Psoas muscle (tissue), 7 donors: ENCODE measurements at regions not wholly inside any gene's neighbourhood (a gene's known extent, or its start where the extent isn't known, plus 50 kb on each side); places are given as distances from the start of the nearest gene placed in this dataset.

Experiments
- ATAC-seq, 4 donors: fragments of 200-7000 bp; cut with Tn5 transposase; one replicate each; pipeline ENCODE4 v1.9.1; 2020; ENCODE audit warnings: moderate library complexity in 3 of 4, mild to moderate bottlenecking in 2 of 4
- DNase-seq, 2 donors: peaks; one replicate each; pipeline ENCODE4 v3.0.0-alpha.2; 2020
- H3K27ac ChIP-seq: fragments of 200-600 bp; one replicate; pipeline ENCODE4 v1.8.0; 2022
- H3K27me3 ChIP-seq, 3 donors: fragments of 200-600 bp in 1 of 3; one replicate each; pipeline versions ENCODE4 v1.6.1 to v1.8.0; 2013 to 2022; ENCODE audit warnings: low read length in 2 of 3, mild to moderate bottlenecking in 2 of 3, moderate library complexity in 1 of 3; ENCODE audit not compliant: insufficient read depth in 3 of 3
- H3K36me3 ChIP-seq, 2 donors: fragments of 200-600 bp in 1 of 2; one replicate each; pipeline versions ENCODE4 v1.6.1 to v1.8.0; 2013 to 2022; ENCODE audit warnings: low read depth in 1 of 2, mild to moderate bottlenecking in 1 of 2, moderate library complexity in 1 of 2; ENCODE audit not compliant: insufficient read depth in 1 of 2
- H3K4me1 ChIP-seq: fragments of 200-600 bp; one replicate; pipeline ENCODE4 v1.8.0; 2022
- H3K4me3 ChIP-seq: fragments of 200-600 bp; one replicate; pipeline ENCODE4 v1.8.0; 2022; ENCODE audit warnings: mild to moderate bottlenecking
- H3K9me3 ChIP-seq: fragments of 200-600 bp; one replicate; pipeline ENCODE4 v1.8.0; 2022
- CTCF ChIP-seq: fragments of 200-600 bp; IDR thresholded peaks from one replicate; pipeline ENCODE4 v1.8.0; 2022; ENCODE audit warnings: antibody characterized with exemption
- WGBS, 3 donors: extraction: QIAGEN DNeasy Blood & Tissue Kit; methylation state at CpG; one replicate each; pipeline versions ENCODE4 v1.1.6 to v1.1.7; 2013; 5-methylcytosine and 5-hydroxymethylcytosine counted together
- intact Hi-C, 2 donors: fragments of 100-400 bp; cut with DNase I; formaldehyde crosslinking; loops; one replicate each; pipeline versions ENCODE4 v1.11.0 to v1.14.2; 2022
- donor health status: healthy with polysubstance abuse.
- donor health status: DM: no; HTN: no; CAD: no; lungs with moderate emphysema.
- donor health status: Bipolar disorder and iron deficiency.
- donor health status: healthy.
- donor health status: DM: yes; HTN: yes; CAD: no.
- donor health status: DM: no; HTN: no; CAD: no.
- donor health status: DM: yes; HTN: yes; CAD: no.

GRCh38 chr4:116064331-116064730, 950.9 kb upstream of the NDST4 start:
- Histone ChIP-seq H3K9me3 (no peaks in the 10 kb centered on the region), H3K27me3 (no peaks in the 10 kb centered on the region), H3K4me3 (no peak overlapping the region), H3K27ac (no peak overlapping the region), H3K36me3 (no peaks in the 10 kb centered on the region), H3K4me1 (no peaks in the 10 kb centered on the region)
- DNase-seq: no peak
- intact Hi-C loops: no loop called here
- TF ChIP-seq CTCF: no peak
- ATAC-seq: no peak
- WGBS, 3 donors: 76 to 78% (median 76%) methylated on average over 2 of the region's 2 CpGs

DNA sequence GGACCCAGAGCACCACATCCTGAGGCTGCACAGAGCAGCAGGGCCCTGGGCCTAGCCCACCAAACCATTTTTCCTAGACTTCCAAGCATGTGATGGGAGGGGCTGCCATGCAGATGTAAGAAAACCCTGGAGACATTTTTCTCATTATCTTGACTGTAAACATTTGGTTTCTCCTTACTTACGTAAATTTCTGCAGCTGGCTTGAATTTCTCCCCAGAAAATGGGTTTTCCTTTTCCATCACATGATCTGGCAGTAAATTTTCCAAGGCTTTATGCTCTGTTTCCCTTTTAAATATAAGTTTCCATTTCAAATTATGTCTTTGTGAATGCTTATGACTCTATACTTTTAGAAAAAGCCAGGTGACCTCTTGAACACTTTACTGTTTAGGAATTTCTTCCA, 945.9 kb upstream of the NDST4 start:
- TF ChIP-seq CTCF: no peak
- Histone ChIP-seq H3K27ac (no peak overlapping the region), H3K27me3 (no peaks in the 10 kb centered on the region), H3K4me3 (no peak overlapping the region), H3K9me3 (no peaks in the 10 kb centered on the region), H3K36me3 (no peaks in the 10 kb centered on the region), H3K4me1 (no peaks in the 10 kb centered on the region)
- WGBS, 3 donors: 41 to 50% (median 47%) methylated on average over 1 of the region's 1 CpG
- no peak for DNase-seq
- no peak for ATAC-seq
- intact Hi-C loops: no loop called here

DNA sequence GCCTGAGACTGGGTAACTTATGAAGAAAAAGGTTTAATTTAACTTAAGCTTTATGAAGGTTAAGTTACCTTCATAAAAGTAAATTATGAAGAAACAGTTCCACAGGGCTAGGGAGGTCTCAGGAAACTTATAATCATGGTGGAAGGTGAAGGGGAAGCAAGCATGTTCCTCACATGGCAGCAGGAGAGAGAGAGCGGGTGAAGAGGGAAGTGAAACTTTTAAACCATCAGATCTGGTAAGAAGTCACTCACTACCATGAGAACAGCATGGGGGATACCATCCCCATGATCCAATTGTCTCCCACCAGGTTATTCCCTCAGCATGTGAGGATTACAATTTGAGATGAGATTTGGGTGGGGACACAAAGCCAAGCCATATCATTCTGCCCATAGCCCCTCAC, 944.7 kb upstream of the NDST4 start:
- intact Hi-C loops: no loop called here
- H3K9me3 ChIP-seq: no peaks in the 10 kb centered on the region
- no peak for ATAC-seq
- no peak for DNase-seq
- no peaks in the 10 kb centered on the region for H3K36me3 ChIP-seq
- H3K27me3 ChIP-seq: no peaks in the 10 kb centered on the region
- no peak for TF ChIP-seq CTCF
- 95 to 100% (median 100%) methylated on average over 1 of the region's 1 CpG for WGBS, 3 donors
- no peak overlapping the region for H3K27ac ChIP-seq
- no peak overlapping the region for H3K4me3 ChIP-seq
- H3K4me1 ChIP-seq: no peaks in the 10 kb centered on the region

DNA sequence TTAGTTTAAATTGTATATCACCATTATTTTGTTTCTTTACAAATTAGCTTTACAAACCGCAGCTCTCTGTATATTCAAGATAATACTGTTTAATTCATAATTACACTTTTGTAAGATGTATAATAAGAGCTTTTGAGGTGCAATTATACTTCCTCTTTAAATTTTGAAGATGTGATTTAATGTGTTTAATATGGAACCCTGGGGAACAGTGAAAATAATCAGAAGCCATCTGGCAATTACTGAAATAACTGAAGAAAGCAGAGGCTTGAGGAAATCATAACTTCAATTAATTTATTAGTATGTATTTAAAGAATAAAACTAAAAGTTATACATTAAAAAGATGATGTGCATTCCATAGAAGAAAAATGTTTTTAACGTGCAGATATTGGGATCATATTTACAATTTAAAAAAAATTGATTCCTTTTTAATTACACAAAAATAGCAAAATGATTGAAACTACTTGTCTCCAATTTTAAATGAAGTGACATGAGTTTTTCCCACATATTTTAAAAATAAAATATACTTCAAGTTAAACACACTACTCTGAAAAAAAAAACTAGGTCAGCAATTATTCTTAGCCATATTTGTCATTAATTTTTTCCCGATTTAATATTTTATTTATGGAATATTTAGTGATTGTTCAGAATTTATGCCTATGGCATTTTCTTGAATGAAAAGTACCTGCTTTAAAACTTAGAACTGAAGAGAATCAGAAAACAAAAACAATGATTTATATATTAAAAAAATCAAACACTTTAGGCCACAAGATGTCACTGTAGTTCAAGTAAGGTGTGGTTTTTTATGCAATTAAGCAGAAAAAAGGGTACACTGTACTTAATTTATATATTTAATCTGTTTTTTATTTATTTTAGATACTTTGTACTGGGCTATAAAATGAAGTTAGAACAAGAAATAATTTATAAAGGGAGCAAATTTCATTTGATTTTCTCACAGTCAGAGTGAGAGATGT, 942.7 kb upstream of the NDST4 start:
- no peak for DNase-seq
- no peak overlapping the region for H3K4me3 ChIP-seq
- 60 to 64% (median 63%) methylated on average over 3 of the region's 3 CpGs for WGBS, 3 donors
- H3K27ac ChIP-seq: no peak overlapping the region
- TF ChIP-seq CTCF: no peak
- no peak for ATAC-seq
- no peaks in the 10 kb centered on the region for H3K9me3 ChIP-seq
- H3K27me3 ChIP-seq: no peaks in the 10 kb centered on the region
- intact Hi-C loops: no loop called here
- no peaks in the 10 kb centered on the region for H3K4me1 ChIP-seq
- no peaks in the 10 kb centered on the region for H3K36me3 ChIP-seq
